GM23338 (cell line): ENCODE measurements at regions not wholly inside any gene's neighbourhood (a gene's known extent, or its start where the extent isn't known, plus 50 kb on each side); places are given as distances from the start of the nearest gene placed in this dataset.

Experiments
- CREB1 ChIP-seq: fragments of 250-450 bp; sonication (Bioruptor Pico); IDR thresholded peaks from 2 replicates; pipeline ENCODE4 v1.5.0; 2020; ENCODE audit warnings: low read depth, mild to moderate bottlenecking, moderate library complexity
- ETS1 ChIP-seq: IDR thresholded peaks from 2 replicates; pipeline ENCODE4 v1.6.1; 2016; ENCODE audit warnings: antibody characterized with exemption
- EZH2 ChIP-seq: fragments of 200-600 bp; sonication (generic); IDR thresholded peaks from one replicate; pipeline ENCODE4 v1.8.0; 2017; ENCODE audit warnings: antibody characterized with exemption, mild to moderate bottlenecking, low read depth; ENCODE audit not compliant: unreplicated experiment
- JUNB ChIP-seq: IDR thresholded peaks from one replicate; pipeline ENCODE4 v1.6.1; 2016; ENCODE audit warnings: antibody characterized with exemption; ENCODE audit not compliant: unreplicated experiment
- POLR2AphosphoS5 ChIP-seq: IDR thresholded peaks from 2 replicates; pipeline ENCODE4 v1.6.1; 2016; ENCODE audit warnings: antibody characterized with exemption, low read depth
- STAT1 ChIP-seq: IDR thresholded peaks from one replicate; pipeline ENCODE4 v1.6.1; 2016; ENCODE audit warnings: antibody characterized with exemption; ENCODE audit not compliant: unreplicated experiment
- ZNF114 ChIP-seq: fragments of 250-450 bp; sonication (Bioruptor Pico); IDR thresholded peaks from 2 replicates; pipeline ENCODE4 v1.5.0; 2020; ENCODE audit warnings: mild to moderate bottlenecking, moderate library complexity
- ZNF462 ChIP-seq: fragments of 250-450 bp; sonication (Bioruptor Pico); IDR thresholded peaks from 2 replicates; pipeline ENCODE4 v1.5.0; 2020; ENCODE audit warnings: mild to moderate bottlenecking, moderate library complexity
- TF ChIP-seq, protein P1 (sequence below), 2 experiments: fragments of 200-600 bp in 1 of 2; sonication (generic) in 1 of 2; conservative IDR thresholded peaks; 2 replicates each; pipeline versions ENCODE4 v1.5.1 to v1.6.1; 2016 to 2017; ENCODE audit warnings: antibody characterized with exemption in 2 of 2, low read depth in 2 of 2, mild to moderate bottlenecking in 2 of 2, moderate library complexity in 1 of 2

DNA sequence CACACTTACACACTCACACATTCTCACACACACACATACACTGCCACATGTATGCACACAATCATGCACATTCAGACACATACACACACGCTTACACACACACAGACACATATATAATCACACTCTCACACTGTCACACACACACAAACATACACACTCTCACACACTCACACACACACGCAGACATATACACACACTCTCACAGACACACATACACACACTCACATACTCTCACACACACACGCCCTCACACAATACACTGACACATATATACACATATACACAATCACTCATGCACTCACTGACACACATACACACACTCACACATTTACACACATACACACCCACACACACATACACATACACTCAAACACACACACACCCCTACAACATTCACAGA is 435.3 kb upstream of the FRG1 start (continued):
- no peak for TF ChIP-seq ZNF462 (CRISPR knock-in tag)
- no peak for TF ChIP-seq JUNB
- TF ChIP-seq ETS1 = no peak
- no peak for TF ChIP-seq ZNF114 (CRISPR knock-in tag)
- no peak for TF ChIP-seq CREB1 (CRISPR knock-in tag)
- TF ChIP-seq POLR2AphosphoS5 = no peak
- TF ChIP-seq, protein P1, sequence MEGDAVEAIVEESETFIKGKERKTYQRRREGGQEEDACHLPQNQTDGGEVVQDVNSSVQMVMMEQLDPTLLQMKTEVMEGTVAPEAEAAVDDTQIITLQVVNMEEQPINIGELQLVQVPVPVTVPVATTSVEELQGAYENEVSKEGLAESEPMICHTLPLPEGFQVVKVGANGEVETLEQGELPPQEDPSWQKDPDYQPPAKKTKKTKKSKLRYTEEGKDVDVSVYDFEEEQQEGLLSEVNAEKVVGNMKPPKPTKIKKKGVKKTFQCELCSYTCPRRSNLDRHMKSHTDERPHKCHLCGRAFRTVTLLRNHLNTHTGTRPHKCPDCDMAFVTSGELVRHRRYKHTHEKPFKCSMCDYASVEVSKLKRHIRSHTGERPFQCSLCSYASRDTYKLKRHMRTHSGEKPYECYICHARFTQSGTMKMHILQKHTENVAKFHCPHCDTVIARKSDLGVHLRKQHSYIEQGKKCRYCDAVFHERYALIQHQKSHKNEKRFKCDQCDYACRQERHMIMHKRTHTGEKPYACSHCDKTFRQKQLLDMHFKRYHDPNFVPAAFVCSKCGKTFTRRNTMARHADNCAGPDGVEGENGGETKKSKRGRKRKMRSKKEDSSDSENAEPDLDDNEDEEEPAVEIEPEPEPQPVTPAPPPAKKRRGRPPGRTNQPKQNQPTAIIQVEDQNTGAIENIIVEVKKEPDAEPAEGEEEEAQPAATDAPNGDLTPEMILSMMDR (conservative IDR thresholded peaks at IDR 0.05; ENCODE audit: low read depth in 2 of 2) = no peak
- TF ChIP-seq EZH2 = no peak
- no peak for TF ChIP-seq STAT1
